GM21717 (cell line): ENCODE measurements at regions not wholly inside any gene's neighbourhood (a gene's known extent, or its start where the extent isn't known, plus 50 kb on each side); places are given as distances from the start of the nearest gene placed in this dataset.
"Not testable (repeated sequence)": the region's sequence is repeated elsewhere in the genome, so short reads cannot be mapped to it uniquely, and the experiment has no call there.

Experiments used
- ATAC-seq: cut with Tn5 transposase; IDR thresholded peaks from one replicate; pipeline ENCODE4 v1.9.1; 2021; ENCODE audit warnings: mild to moderate bottlenecking, moderate library complexity; ENCODE audit not compliant: unreplicated experiment

GRCh38 chr21:15274701-15275485, 210.1 kb upstream of the NRIP1 start:
- ATAC-seq = no peak

GRCh38 chr21:15275615-15276235, 210.9 kb upstream of the NRIP1 start:
- ATAC-seq = no peak

GRCh38 chr21:15276243-15276642, 211.4 kb upstream of the NRIP1 start:
- ATAC-seq = no peak

GRCh38 chr21:15277466-15277865, 212.7 kb upstream of the NRIP1 start:
- no peak for ATAC-seq

GRCh38 chr21:15278279-15278678, 213.5 kb upstream of the NRIP1 start:
- no peak for ATAC-seq

- ATAC-seq = no peak
These were observed 214.1 kb upstream of the NRIP1 start for GRCh38 chr21:15278851-15279250.

GRCh38 chr21:15279482-15279881, 214.7 kb upstream of the NRIP1 start:
- no peak for ATAC-seq

GRCh38 chr21:15281714-15282113, 216.9 kb upstream of the NRIP1 start:
- ATAC-seq = no peak

GRCh38 chr21:15282665-15283064, 217.9 kb upstream of the NRIP1 start:
- no peak for ATAC-seq

GRCh38 chr21:15283138-15283537, 218.3 kb upstream of the NRIP1 start:
- ATAC-seq = no peak

GRCh38 chr21:15283789-15284188, 219.0 kb upstream of the NRIP1 start:
- ATAC-seq = no peak

- no peak for ATAC-seq
These were observed 220.8 kb upstream of the NRIP1 start for GRCh38 chr21:15285556-15285955.

GRCh38 chr21:15289246-15289645, 224.4 kb upstream of the NRIP1 start:
- ATAC-seq = no peak

- no peak for ATAC-seq
These were observed 225.4 kb upstream of the NRIP1 start for GRCh38 chr21:15289896-15290841.

GRCh38 chr21:15291621-15292266, 226.9 kb upstream of the NRIP1 start:
- no peak for ATAC-seq

- no peak for ATAC-seq
These were observed 228.4 kb upstream of the NRIP1 start for GRCh38 chr21:15293240-15293639.

GRCh38 chr21:15295875-15296274, 231.1 kb upstream of the NRIP1 start:
- ATAC-seq = no peak

- no peak for ATAC-seq
These were observed 233.0 kb upstream of the NRIP1 start for GRCh38 chr21:15297824-15298223.

GRCh38 chr21:15298306-15298705, 233.5 kb upstream of the NRIP1 start:
- ATAC-seq = no peak

GRCh38 chr21:15298755-15299154, 234.0 kb upstream of the NRIP1 start:
- not testable (repeated sequence) for ATAC-seq

- no peak for ATAC-seq
These were observed 235.3 kb upstream of the NRIP1 start for GRCh38 chr21:15300131-15300530.
